Activated CD4-positive, alpha-beta memory T cell treated with anti-CD3 and anti-CD28 coated beads for 36 hours (primary cell): ENCODE measurements at regions not wholly inside any gene's neighbourhood (a gene's known extent, or its start where the extent isn't known, plus 50 kb on each side); places are given as distances from the start of the nearest gene placed in this dataset.

ENCODE experiments used
- CTCF ChIA-PET: fragments of 350-600 bp; sonication (Branson Sonifier 250); formaldehyde crosslinking; loops from one replicate; lab custom pipeline; 2021; ENCODE audit warnings: antibody characterized with exemption, inconsistent platforms; lab: Charles Lee
- POLR2A ChIA-PET: fragments of 350-600 bp; sonication (Branson Sonifier 250); formaldehyde crosslinking; loops from one replicate; lab custom pipeline; 2021; ENCODE audit warnings: antibody characterized with exemption; lab: Charles Lee
- DNase-seq: peaks from one replicate; pipeline ENCODE4 v3.0.0-alpha.2; 2020
- H3K27ac Mint-ChIP-seq: one replicate; pipeline ENCODE4 v1.8.0; 2021; ENCODE audit warnings: mixed read lengths
- H3K27me3 Mint-ChIP-seq: one replicate; pipeline ENCODE4 v1.8.0; 2021; ENCODE audit warnings: mixed read lengths
- H3K36me3 Mint-ChIP-seq: one replicate; pipeline ENCODE4 v1.8.0; 2021; ENCODE audit warnings: mixed read lengths
- H3K4me1 Mint-ChIP-seq: one replicate; pipeline ENCODE4 v1.8.0; 2021; ENCODE audit warnings: low read depth, mixed read lengths
- H3K4me3 Mint-ChIP-seq: one replicate; pipeline ENCODE4 v1.8.0; 2021; ENCODE audit warnings: mild to moderate bottlenecking, mixed read lengths
- H3K9me3 Mint-ChIP-seq: one replicate; pipeline ENCODE4 v1.8.0; 2021; ENCODE audit warnings: mixed read lengths
- intact Hi-C: fragments of 100-400 bp; cut with micrococcal nuclease; formaldehyde crosslinking; loops from one replicate; pipeline ENCODE4 v1.15.1; 2023

- no peak for DNase-seq
- Mint-ChIP-seq H3K4me1 (no peaks in the 10 kb centered on the region), H3K27ac (no peak overlapping the region), H3K36me3 (no peaks in the 10 kb centered on the region), H3K27me3 (peaks cover 17% of the 10 kb centered on the region), H3K4me3 (no peak overlapping the region), H3K9me3 (peaks cover 2% of the 10 kb centered on the region)
- CTCF ChIA-PET = no interaction called here
- POLR2A ChIA-PET = no interaction called here
- intact Hi-C loops = no loop called here
Observed at GRCh38 chr2:121866789-121867188, 111.3 kb downstream of the TSN start.

GRCh38 chr2:121868652-121869051 lies 113.2 kb downstream of the TSN start:
- intact Hi-C loops = no loop called here
- DNase-seq = no peak
- H3K4me3 Mint-ChIP-seq = no peak overlapping the region
- H3K36me3 Mint-ChIP-seq = no peaks in the 10 kb centered on the region
- H3K9me3 Mint-ChIP-seq = peaks cover 2% of the 10 kb centered on the region
- H3K4me1 Mint-ChIP-seq = no peaks in the 10 kb centered on the region
- POLR2A ChIA-PET = no interaction called here
- CTCF ChIA-PET = no interaction called here
- H3K27ac Mint-ChIP-seq = no peak overlapping the region
- H3K27me3 Mint-ChIP-seq = peaks cover 11% of the 10 kb centered on the region

- no peaks in the 10 kb centered on the region for H3K4me1 Mint-ChIP-seq
- H3K36me3 Mint-ChIP-seq = no peaks in the 10 kb centered on the region
- POLR2A ChIA-PET = no interaction called here
- CTCF ChIA-PET = no interaction called here
- H3K27me3 Mint-ChIP-seq = peaks cover 12% of the 10 kb centered on the region
- H3K4me3 Mint-ChIP-seq = no peak overlapping the region
- intact Hi-C loops = no loop called here
- H3K27ac Mint-ChIP-seq = no peak overlapping the region
- DNase-seq = no peak
- H3K9me3 Mint-ChIP-seq = no peaks in the 10 kb centered on the region
Observed at GRCh38 chr2:121869363-121869762, 113.9 kb downstream of the TSN start.

- no peaks in the 10 kb centered on the region for H3K9me3 Mint-ChIP-seq
- H3K4me1 Mint-ChIP-seq = no peaks in the 10 kb centered on the region
- peaks cover 12% of the 10 kb centered on the region for H3K27me3 Mint-ChIP-seq
- intact Hi-C loops = no loop called here
- no peak overlapping the region for H3K27ac Mint-ChIP-seq
- ChIA-PET POLR2A (no interaction called here), CTCF (no interaction called here)
- H3K36me3 Mint-ChIP-seq = no peaks in the 10 kb centered on the region
- no peak for DNase-seq
- H3K4me3 Mint-ChIP-seq = no peak overlapping the region
Observed at GRCh38 chr2:121869873-121870272, 114.4 kb downstream of the TSN start.

- H3K27me3 Mint-ChIP-seq = peaks cover 7% of the 10 kb centered on the region
- no peak overlapping the region for H3K4me3 Mint-ChIP-seq
- H3K9me3 Mint-ChIP-seq = no peaks in the 10 kb centered on the region
- intact Hi-C loops = no loop called here
- no peaks in the 10 kb centered on the region for H3K36me3 Mint-ChIP-seq
- CTCF ChIA-PET = no interaction called here
- DNase-seq = no peak
- no peak overlapping the region for H3K27ac Mint-ChIP-seq
- H3K4me1 Mint-ChIP-seq = no peaks in the 10 kb centered on the region
- POLR2A ChIA-PET = no interaction called here
Observed at GRCh38 chr2:121872651-121873050, 117.2 kb downstream of the TSN start.

GRCh38 chr2:121873864-121874263 lies 118.4 kb downstream of the TSN start:
- CTCF ChIA-PET = no interaction called here
- H3K9me3 Mint-ChIP-seq = no peaks in the 10 kb centered on the region
- no peaks in the 10 kb centered on the region for H3K36me3 Mint-ChIP-seq
- H3K4me3 Mint-ChIP-seq = no peak overlapping the region
- intact Hi-C loops = no loop called here
- H3K27me3 Mint-ChIP-seq = peaks cover 7% of the 10 kb centered on the region
- H3K27ac Mint-ChIP-seq = no peak overlapping the region
- no peak for DNase-seq
- no peaks in the 10 kb centered on the region for H3K4me1 Mint-ChIP-seq
- POLR2A ChIA-PET = no interaction called here

- CTCF ChIA-PET = no interaction called here
- Mint-ChIP-seq H3K4me1 (no peaks in the 10 kb centered on the region), H3K4me3 (no peak overlapping the region), H3K27ac (no peak overlapping the region), H3K9me3 (no peaks in the 10 kb centered on the region), H3K36me3 (no peaks in the 10 kb centered on the region), H3K27me3 (peaks cover 11% of the 10 kb centered on the region)
- POLR2A ChIA-PET = no interaction called here
- intact Hi-C loops = no loop called here
- DNase-seq = no peak
Observed at GRCh38 chr2:121875585-121876185, 120.2 kb downstream of the TSN start.

- DNase-seq = no peak
- H3K4me3 Mint-ChIP-seq = no peak overlapping the region
- POLR2A ChIA-PET = no interaction called here
- no peaks in the 10 kb centered on the region for H3K36me3 Mint-ChIP-seq
- CTCF ChIA-PET = no interaction called here
- intact Hi-C loops = no loop called here
- H3K27ac Mint-ChIP-seq = no peak overlapping the region
- no peaks in the 10 kb centered on the region for H3K9me3 Mint-ChIP-seq
- no peaks in the 10 kb centered on the region for H3K4me1 Mint-ChIP-seq
- peaks cover 13% of the 10 kb centered on the region for H3K27me3 Mint-ChIP-seq
Observed at GRCh38 chr2:121877366-121877765, 121.9 kb downstream of the TSN start.

- no peak overlapping the region for H3K27ac Mint-ChIP-seq
- H3K9me3 Mint-ChIP-seq = no peaks in the 10 kb centered on the region
- ChIA-PET CTCF (no interaction called here), POLR2A (no interaction called here)
- H3K36me3 Mint-ChIP-seq = no peaks in the 10 kb centered on the region
- DNase-seq = no peak
- no peaks in the 10 kb centered on the region for H3K4me1 Mint-ChIP-seq
- peaks cover 11% of the 10 kb centered on the region for H3K27me3 Mint-ChIP-seq
- H3K4me3 Mint-ChIP-seq = no peak overlapping the region
- intact Hi-C loops = no loop called here
Observed at GRCh38 chr2:121880283-121880682, 124.8 kb downstream of the TSN start.

- CTCF ChIA-PET = no interaction called here
Observed at GRCh38 chr2:121881038-121881437, 125.6 kb downstream of the TSN start.

GRCh38 chr2:121881950-121882349 lies 126.5 kb downstream of the TSN start:
- Mint-ChIP-seq H3K36me3 (no peaks in the 10 kb centered on the region), H3K4me1 (no peaks in the 10 kb centered on the region), H3K4me3 (no peak overlapping the region), H3K27ac (no peak overlapping the region), H3K9me3 (no peaks in the 10 kb centered on the region), H3K27me3 (peaks cover 11% of the 10 kb centered on the region)
- intact Hi-C loops = no loop called here
- no peak for DNase-seq
- ChIA-PET POLR2A (no interaction called here), CTCF (no interaction called here)

More at GRCh38 chr2:121881038-121881437, 125.6 kb downstream of the TSN start:
- Mint-ChIP-seq H3K27ac (no peak overlapping the region), H3K9me3 (no peaks in the 10 kb centered on the region), H3K4me3 (no peak overlapping the region), H3K4me1 (no peaks in the 10 kb centered on the region), H3K36me3 (no peaks in the 10 kb centered on the region), H3K27me3 (peaks cover 11% of the 10 kb centered on the region)
- intact Hi-C loops = no loop called here
- no peak for DNase-seq
- POLR2A ChIA-PET = no interaction called here

- no peak overlapping the region for H3K4me3 Mint-ChIP-seq
- no peaks in the 10 kb centered on the region for H3K4me1 Mint-ChIP-seq
- intact Hi-C loops = no loop called here
- ChIA-PET CTCF (no interaction called here), POLR2A (no interaction called here)
- DNase-seq = no peak
- no peaks in the 10 kb centered on the region for H3K36me3 Mint-ChIP-seq
- no peaks in the 10 kb centered on the region for H3K9me3 Mint-ChIP-seq
- peaks cover 11% of the 10 kb centered on the region for H3K27me3 Mint-ChIP-seq
- no peak overlapping the region for H3K27ac Mint-ChIP-seq
Observed at GRCh38 chr2:121884078-121884477, 128.6 kb downstream of the TSN start.

- ChIA-PET POLR2A (no interaction called here), CTCF (no interaction called here)
- H3K36me3 Mint-ChIP-seq = no peaks in the 10 kb centered on the region
- no peak for DNase-seq
- intact Hi-C loops = no loop called here
- no peak overlapping the region for H3K4me3 Mint-ChIP-seq
- H3K4me1 Mint-ChIP-seq = no peaks in the 10 kb centered on the region
- H3K9me3 Mint-ChIP-seq = no peaks in the 10 kb centered on the region
- peaks cover 10% of the 10 kb centered on the region for H3K27me3 Mint-ChIP-seq
- no peak overlapping the region for H3K27ac Mint-ChIP-seq
Observed at GRCh38 chr2:121884511-121884921, 129.1 kb downstream of the TSN start.
